Smooth muscle cell (in vitro differentiated cells): ENCODE measurements at regions not wholly inside any gene's neighbourhood (a gene's known extent, or its start where the extent isn't known, plus 50 kb on each side); places are given as distances from the start of the nearest gene placed in this dataset.
A peak's percentile ranks its signal among the peaks of the same experiment; 100 is the strongest.

Source experiments
- DNase-seq: peaks from one replicate; lab custom pipeline; 2025; ENCODE audit not compliant: unreplicated experiment; lab: John Stamatoyannopoulos, UW
- H2AFZ ChIP-seq: fragments of 200-600 bp; sonication (generic); 2 replicates; pipeline ENCODE4 v1.6.0; 2016; ENCODE audit warnings: antibody characterized with exemption, low read depth, mild to moderate bottlenecking
- H3F3A ChIP-seq: fragments of 200-600 bp; sonication (generic); 2 replicates; pipeline ENCODE4 v1.6.0; 2017; ENCODE audit warnings: antibody characterized with exemption, low read depth
- H3K27ac ChIP-seq: fragments of 200-600 bp; sonication (generic); 2 replicates; pipeline ENCODE4 v1.5.1; 2016; ENCODE audit warnings: low read depth, mild to moderate bottlenecking
- H3K27me3 ChIP-seq: fragments of 200-600 bp; sonication (generic); 2 replicates; pipeline ENCODE4 v1.6.1; 2016; ENCODE audit warnings: low read depth, mild to moderate bottlenecking
- H3K36me3 ChIP-seq: fragments of 200-600 bp; sonication (generic); 2 replicates; pipeline ENCODE4 v1.5.1; 2016; ENCODE audit warnings: low read depth
- H3K4me1 ChIP-seq: fragments of 200-600 bp; sonication (generic); 2 replicates; pipeline ENCODE4 v1.5.1; 2016; ENCODE audit warnings: low read depth
- H3K4me2 ChIP-seq: fragments of 200-600 bp; sonication (generic); 2 replicates; pipeline ENCODE4 v1.6.0; 2016; ENCODE audit warnings: mild to moderate bottlenecking
- H3K4me3 ChIP-seq: fragments of 200-600 bp; sonication (generic); 2 replicates; pipeline ENCODE4 v1.5.1; 2016; ENCODE audit warnings: mild to moderate bottlenecking
- H3K79me2 ChIP-seq: fragments of 200-600 bp; sonication (generic); 2 replicates; pipeline ENCODE4 v1.6.0; 2016; ENCODE audit warnings: low read depth, mild to moderate bottlenecking
- H3K9ac ChIP-seq: fragments of 200-600 bp; sonication (generic); 2 replicates; pipeline ENCODE4 v1.6.0; 2016; ENCODE audit warnings: low read depth
- H3K9me3 ChIP-seq: fragments of 200-600 bp; sonication (generic); replicated peaks from 2 replicates; pipeline ENCODE4 v1.5.1; 2016; ENCODE audit warnings: low read depth
- H4K20me1 ChIP-seq: fragments of 200-600 bp; sonication (generic); 2 replicates; pipeline ENCODE4 v1.6.0; 2016; ENCODE audit warnings: low read depth
- CTCF ChIP-seq: fragments of 200-600 bp; sonication (generic); IDR thresholded peaks from 2 replicates; pipeline ENCODE4 v1.5.1; 2017; ENCODE audit warnings: borderline replicate concordance, mild to moderate bottlenecking, antibody characterized with exemption; ENCODE audit not compliant: insufficient read depth, poor library complexity, severe bottlenecking
- WGBS: methylation state at CpG from one replicate; pipeline ENCODE4 v1.1.7; 2016; ENCODE audit warnings: low lambda C conversion rate; 5-methylcytosine and 5-hydroxymethylcytosine counted together

GRCh38 chr16:64144617-64145016 lies 977.2 kb downstream of the CDH11 start:
- DNase-seq, result no peak
- Histone ChIP-seq H3K36me3 (peaks cover 3% of the 10 kb centered on the region), H3F3A (no peaks in the 10 kb centered on the region), H3K4me2 (peak overlapping the region; percentile 81), H3K9ac (peak overlapping the region; percentile 54), H3K27ac (peak overlapping the region; percentile 93), H2AFZ (no peak overlapping the region), H3K4me1 (peaks cover 9% of the 10 kb centered on the region), H3K4me3 (peak overlapping the region; percentile 27), H3K27me3 (no peaks in the 10 kb centered on the region), H4K20me1 (no peaks in the 10 kb centered on the region), H3K9me3 (no peaks in the 10 kb centered on the region), H3K79me2 (no peaks in the 10 kb centered on the region)
- no peak for TF ChIP-seq CTCF
- WGBS, result 5% methylated on average over 2 of the region's 2 CpGs

- H3K4me2 ChIP-seq, result no peak overlapping the region
- no peak overlapping the region for H2AFZ ChIP-seq
- no peak overlapping the region for H3K27ac ChIP-seq
- no peak overlapping the region for H3K9ac ChIP-seq
- H3K4me3 ChIP-seq, result no peak overlapping the region
- H3F3A ChIP-seq, result no peaks in the 10 kb centered on the region
- no peaks in the 10 kb centered on the region for H3K36me3 ChIP-seq
- no peaks in the 10 kb centered on the region for H3K79me2 ChIP-seq
- no peaks in the 10 kb centered on the region for H3K9me3 ChIP-seq
- no peaks in the 10 kb centered on the region for H3K4me1 ChIP-seq
- H3K27me3 ChIP-seq, result no peaks in the 10 kb centered on the region
- no peak for DNase-seq
- WGBS, result 98% methylated on average over 2 of the region's 2 CpGs
- no peaks in the 10 kb centered on the region for H4K20me1 ChIP-seq
- no peak for TF ChIP-seq CTCF
Measured at GRCh38 chr16:64138621-64139020, 983.2 kb downstream of the CDH11 start.

- WGBS, result 77% methylated on average over 8 of the region's 8 CpGs
- Histone ChIP-seq H3K4me2 (no peak overlapping the region), H3K27me3 (no peaks in the 10 kb centered on the region), H3K4me3 (no peak overlapping the region), H3K36me3 (no peaks in the 10 kb centered on the region), H4K20me1 (no peaks in the 10 kb centered on the region), H3K9me3 (no peaks in the 10 kb centered on the region), H3F3A (no peaks in the 10 kb centered on the region), H3K27ac (no peak overlapping the region), H2AFZ (peak overlapping the region; percentile 60), H3K9ac (no peak overlapping the region), H3K79me2 (no peaks in the 10 kb centered on the region), H3K4me1 (peaks cover 3% of the 10 kb centered on the region)
- TF ChIP-seq CTCF, result no peak
- no peak for DNase-seq
Measured at GRCh38 chr16:64138006-64138405, 983.9 kb downstream of the CDH11 start.

GRCh38 chr16:64136743-64137142 lies 985.1 kb downstream of the CDH11 start:
- Histone ChIP-seq H3K4me3 (no peak overlapping the region), H3K9me3 (no peaks in the 10 kb centered on the region), H3K27me3 (no peaks in the 10 kb centered on the region), H3K79me2 (no peaks in the 10 kb centered on the region), H3K36me3 (no peaks in the 10 kb centered on the region), H3K27ac (no peak overlapping the region), H3K4me2 (no peak overlapping the region), H3K9ac (no peak overlapping the region), H2AFZ (no peak overlapping the region), H3F3A (no peaks in the 10 kb centered on the region), H3K4me1 (peaks cover 7% of the 10 kb centered on the region), H4K20me1 (no peaks in the 10 kb centered on the region)
- 91% methylated on average over 3 of the region's 3 CpGs for WGBS
- no peak for TF ChIP-seq CTCF
- no peak for DNase-seq
